ENCODE measurements at regions not wholly inside any gene's neighbourhood (a gene's known extent, or its start where the extent isn't known, plus 50 kb on each side); places are given as distances from the start of the nearest gene placed in this dataset.

DNA sequence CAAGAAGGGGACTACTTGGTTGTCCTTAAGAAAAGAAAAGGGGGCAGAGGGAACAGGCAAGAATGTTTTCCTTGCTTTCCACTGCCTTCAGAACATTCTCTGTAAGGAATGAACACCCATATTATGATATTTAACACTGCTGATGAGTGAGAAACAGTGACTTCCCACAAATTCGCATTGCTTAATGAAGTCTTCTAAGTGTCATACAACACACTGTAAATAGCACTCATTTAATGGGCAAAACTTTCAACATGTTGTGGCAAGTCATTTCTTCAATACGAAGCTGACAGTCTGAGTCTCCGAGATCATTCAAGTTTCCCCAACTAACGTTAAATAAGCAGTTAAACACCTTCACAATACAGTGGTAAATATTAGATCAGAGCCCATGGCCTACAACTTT lies 464.4 kb downstream of the SHQ1 start:
- Histone ChIP-seq H3K36me3 (ENCODE audit: control insufficient read depth, insufficient read depth, low read length) (no peaks in the 10 kb centered on the region; the same call in 1 of the 2 replicates), H3K4me3 (replicated peaks; ENCODE audit: low read depth, low read length) (no peak overlapping the region), H3K27me3 (replicated peaks; ENCODE audit: control insufficient read depth, insufficient read depth, low read length) (no peaks in the 10 kb centered on the region)
- TF ChIP-seq CTCF (IDR thresholded peaks at IDR 0.05; ENCODE audit: insufficient read depth, low read length, poor library complexity, severe bottlenecking) = no peak
- no peak for DNase-seq (ENCODE audit: extremely low read depth, insufficient read length)

- TF ChIP-seq CTCF (IDR thresholded peaks at IDR 0.05; ENCODE audit: insufficient read depth, low read length, poor library complexity, severe bottlenecking) = no peak
- Histone ChIP-seq H3K4me3 (replicated peaks; ENCODE audit: low read depth, low read length) (no peak overlapping the region), H3K36me3 (ENCODE audit: control insufficient read depth, insufficient read depth, low read length) (peaks cover 2% of the 10 kb centered on the region), H3K27me3 (replicated peaks; ENCODE audit: control insufficient read depth, insufficient read depth, low read length) (no peaks in the 10 kb centered on the region)
- DNase-seq (ENCODE audit: extremely low read depth, insufficient read length) = no peak
These were observed 465.0 kb downstream of the SHQ1 start for GRCh38 chr3:72383230-72383629.

GRCh38 chr3:72382460-72382859 lies 465.8 kb downstream of the SHQ1 start:
- DNase-seq (ENCODE audit: extremely low read depth, insufficient read length) = no peak
- TF ChIP-seq CTCF (IDR thresholded peaks at IDR 0.05; ENCODE audit: insufficient read depth, low read length, poor library complexity, severe bottlenecking) = no peak
- no peak overlapping the region for H3K4me3 ChIP-seq (replicated peaks; ENCODE audit: low read depth, low read length)

GRCh38 chr3:72381584-72381983 lies 466.7 kb downstream of the SHQ1 start:
- DNase-seq (ENCODE audit: extremely low read depth, insufficient read length) = no peak
- no peak overlapping the region for H3K4me3 ChIP-seq (replicated peaks; ENCODE audit: low read depth, low read length)
- no peak for TF ChIP-seq CTCF (IDR thresholded peaks at IDR 0.05; ENCODE audit: insufficient read depth, low read length, poor library complexity, severe bottlenecking)
- H3K27me3 ChIP-seq (replicated peaks; ENCODE audit: control insufficient read depth, insufficient read depth, low read length) = no peaks in the 10 kb centered on the region
- peaks cover 5% of the 10 kb centered on the region for H3K36me3 ChIP-seq (ENCODE audit: control insufficient read depth, insufficient read depth, low read length)

More at GRCh38 chr3:72382460-72382859, 465.8 kb downstream of the SHQ1 start:
- no peaks in the 10 kb centered on the region for H3K27me3 ChIP-seq (replicated peaks; ENCODE audit: control insufficient read depth, insufficient read depth, low read length)
- peaks cover 4% of the 10 kb centered on the region for H3K36me3 ChIP-seq (ENCODE audit: control insufficient read depth, insufficient read depth, low read length)

GRCh38 chr3:72380711-72381493 lies 467.3 kb downstream of the SHQ1 start:
- DNase-seq (ENCODE audit: extremely low read depth, insufficient read length) = no peak
- H3K36me3 ChIP-seq (ENCODE audit: control insufficient read depth, insufficient read depth, low read length) = peaks cover 5% of the 10 kb centered on the region

More at GRCh38 chr3:72380711-72381493, 467.3 kb downstream of the SHQ1 start:
- TF ChIP-seq CTCF (IDR thresholded peaks at IDR 0.05; ENCODE audit: insufficient read depth, low read length, poor library complexity, severe bottlenecking) = no peak
- Histone ChIP-seq H3K4me3 (replicated peaks; ENCODE audit: low read depth, low read length) (no peak overlapping the region), H3K27me3 (replicated peaks; ENCODE audit: control insufficient read depth, insufficient read depth, low read length) (no peaks in the 10 kb centered on the region)
